GM18519 (cell line): ENCODE measurements at regions not wholly inside any gene's neighbourhood (a gene's known extent, or its start where the extent isn't known, plus 50 kb on each side); places are given as distances from the start of the nearest gene placed in this dataset.

Experiments
- ATAC-seq: cut with Tn5 transposase; IDR thresholded peaks from one replicate; pipeline ENCODE4 v1.9.1; 2021; ENCODE audit warnings: mild to moderate bottlenecking, moderate library complexity; ENCODE audit not compliant: unreplicated experiment, low FRiP score

- ATAC-seq: no peak
These were observed 324.0 kb upstream of the ACVR2A start for GRCh38 chr2:147520817-147521216.

GRCh38 chr2:147519178-147519577 is 325.7 kb upstream of the ACVR2A start:
- ATAC-seq: no peak

GRCh38 chr2:147515213-147515612 is 329.6 kb upstream of the ACVR2A start:
- ATAC-seq: no peak

GRCh38 chr2:147512206-147512605 is 332.6 kb upstream of the ACVR2A start:
- no peak for ATAC-seq

GRCh38 chr2:147511491-147511948 is 333.3 kb upstream of the ACVR2A start:
- ATAC-seq: no peak

- no peak for ATAC-seq
These were observed 335.0 kb upstream of the ACVR2A start for GRCh38 chr2:147509821-147510220.

- no peak for ATAC-seq
These were observed 337.9 kb upstream of the ACVR2A start for GRCh38 chr2:147506889-147507288.

- ATAC-seq: no peak
These were observed 342.0 kb upstream of the ACVR2A start for GRCh38 chr2:147502711-147503290.

- no peak for ATAC-seq
These were observed 342.9 kb upstream of the ACVR2A start for GRCh38 chr2:147501968-147502367.

GRCh38 chr2:147500819-147501395 is 343.9 kb upstream of the ACVR2A start:
- no peak for ATAC-seq

GRCh38 chr2:147500229-147500628 is 344.6 kb upstream of the ACVR2A start:
- ATAC-seq: no peak

- ATAC-seq: no peak
These were observed 345.0 kb upstream of the ACVR2A start for GRCh38 chr2:147499785-147500184.

- no peak for ATAC-seq
These were observed 349.1 kb upstream of the ACVR2A start for GRCh38 chr2:147495734-147496133.

- ATAC-seq: no peak
These were observed 352.4 kb upstream of the ACVR2A start for GRCh38 chr2:147492471-147492870.

GRCh38 chr2:147491506-147491905 is 353.3 kb upstream of the ACVR2A start:
- ATAC-seq: no peak

GRCh38 chr2:147490401-147491261 is 354.2 kb upstream of the ACVR2A start:
- no peak for ATAC-seq

GRCh38 chr2:147488472-147488871 is 356.4 kb upstream of the ACVR2A start:
- no peak for ATAC-seq

- ATAC-seq: no peak
These were observed 356.9 kb upstream of the ACVR2A start for GRCh38 chr2:147487978-147488289.

GRCh38 chr2:147487286-147487977 is 357.4 kb upstream of the ACVR2A start:
- no peak for ATAC-seq

GRCh38 chr2:147485210-147485851 is 359.5 kb upstream of the ACVR2A start:
- no peak for ATAC-seq

GRCh38 chr2:147483911-147484310 is 360.9 kb upstream of the ACVR2A start:
- no peak for ATAC-seq
